GM12878 (cell line): ENCODE measurements at regions not wholly inside any gene's neighbourhood (a gene's known extent, or its start where the extent isn't known, plus 50 kb on each side); places are given as distances from the start of the nearest gene placed in this dataset.
A peak's percentile ranks its signal among the peaks of the same experiment; 100 is the strongest.

Experiments used
- ATAC-seq: fragments of 200-7000 bp; cut with Tn5 transposase; 3 replicates; pipeline ENCODE4 v1.9.1; 2020; ENCODE audit warnings: mild to moderate bottlenecking, moderate library complexity
- BruUV-seq: library from RNA; stranded (reverse); fragments of 400-500 nt; replicated peaks from 2 replicates; lab custom pipeline; 2021; lab: Mats Ljungman, UMichigan
- CTCF ChIA-PET: fragments of 300-600 bp; sonication (Branson Sonifier 250); formaldehyde crosslinking; extraction: SDS; loops from one replicate; lab custom pipeline; 2021; ENCODE audit warnings: inconsistent platforms; lab: Yijun Ruan, JAX
- POLR2A ChIA-PET: fragments of 350-600 bp; formaldehyde crosslinking; extraction: SDS; loops from one replicate; lab custom pipeline; 2021; ENCODE audit warnings: inconsistent platforms; lab: Charles Lee
- RAD21 ChIA-PET: fragments of 300-600 bp; sonication (Branson Sonifier 250); formaldehyde crosslinking; loops from one replicate; lab custom pipeline; 2023; ENCODE audit warnings: antibody characterized with exemption; ENCODE audit not compliant: unreplicated experiment; lab: Charles Lee
- SMC1A ChIA-PET: fragments of 300-600 bp; sonication (Branson Sonifier 250); formaldehyde crosslinking; loops from one replicate; lab custom pipeline; 2023; ENCODE audit not compliant: unreplicated experiment, uncharacterized antibody; lab: Charles Lee
- DNase-seq: peaks from one replicate; pipeline ENCODE4 v3.0.0-alpha.2; 2011; ENCODE audit warnings: low read depth, low spot score
- FAIRE-seq: peaks from 3 replicates; lab custom pipeline; 2011; peaks lifted over from hg19 to GRCh38; lab: Jason Lieb, UNC
- H2AFZ ChIP-seq: 2 replicates; pipeline ENCODE4 v1.6.0; 2011; ENCODE audit warnings: low read depth, low read length, control low read depth; ENCODE audit not compliant: control insufficient read depth
- H3K27ac ChIP-seq: 2 replicates; pipeline ENCODE4 v1.5.1; 2011; ENCODE audit warnings: control low read depth; ENCODE audit not compliant: control insufficient read depth, insufficient read depth
- H3K27me3 ChIP-seq, 2 experiments: replicated peaks in 1 of 2; 2 replicates each; pipeline versions ENCODE4 v1.6.0 to v1.6.1; 2011; ENCODE audit warnings: low read length in 1 of 2; ENCODE audit not compliant: control insufficient read depth in 2 of 2, insufficient read depth in 2 of 2
- H3K36me3 ChIP-seq, 2 experiments: 2 replicates each; pipeline ENCODE4 v1.5.1; 2011; ENCODE audit warnings: low read length in 1 of 2; ENCODE audit not compliant: control insufficient read depth in 2 of 2, insufficient read depth in 2 of 2
- H3K4me1 ChIP-seq: 2 replicates; pipeline ENCODE4 v1.6.1; 2011; ENCODE audit warnings: mild to moderate bottlenecking, low read length, moderate library complexity, mixed read lengths; ENCODE audit not compliant: control insufficient read depth, insufficient read depth
- H3K4me2 ChIP-seq: 2 replicates; pipeline ENCODE4 v1.6.0; 2011; ENCODE audit warnings: control low read depth; ENCODE audit not compliant: control insufficient read depth, insufficient read depth
- H3K4me3 ChIP-seq: fragments of 200-600 bp; sonication (generic); 2 replicates; pipeline ENCODE4 v1.5.1; 2016
- H3K79me2 ChIP-seq: 2 replicates; pipeline ENCODE4 v1.6.0; 2011; ENCODE audit warnings: low read length; ENCODE audit not compliant: control insufficient read depth, insufficient read depth
- H3K9ac ChIP-seq: 2 replicates; pipeline ENCODE4 v1.8.0; 2011; ENCODE audit warnings: low read length, control low read depth, mixed read lengths; ENCODE audit not compliant: control insufficient read depth, insufficient read depth
- H3K9me3 ChIP-seq: replicated peaks from 3 replicates; pipeline ENCODE4 v1.5.1; 2011; ENCODE audit warnings: mild to moderate bottlenecking, low read length; ENCODE audit not compliant: control insufficient read depth, insufficient read depth
- H4K20me1 ChIP-seq: 2 replicates; pipeline ENCODE4 v1.6.0; 2011; ENCODE audit not compliant: control insufficient read depth, insufficient read depth
- ASH2L ChIP-seq: fragments of 300-600, 200-600 bp; sonication (generic); IDR thresholded peaks from 2 replicates; pipeline ENCODE4 v1.6.1; 2017; ENCODE audit warnings: low read depth, mild to moderate bottlenecking, borderline replicate concordance
- CBFB ChIP-seq: IDR thresholded peaks from 2 replicates; pipeline ENCODE4 v1.6.1; 2016; ENCODE audit warnings: antibody characterized with exemption, low read depth
- CEBPZ ChIP-seq: fragments of 150-350 bp; IDR thresholded peaks from 2 replicates; pipeline ENCODE4 v1.6.1; 2016; ENCODE audit warnings: low read depth, low read length
- FOXM1 ChIP-seq: IDR thresholded peaks from 2 replicates; pipeline ENCODE4 v1.6.1; 2012; ENCODE audit warnings: low read depth, mild to moderate bottlenecking, inconsistent platforms, low read length, moderate library complexity
- GATAD2B ChIP-seq: fragments of 450-650 bp; conservative IDR thresholded peaks from 2 replicates; pipeline ENCODE4 v1.6.1; 2017; ENCODE audit warnings: low read depth, mild to moderate bottlenecking, moderate library complexity
- MEF2B ChIP-seq: fragments of 450-650 bp; IDR thresholded peaks from 2 replicates; pipeline ENCODE4 v1.6.1; 2018; ENCODE audit warnings: mild to moderate bottlenecking, moderate library complexity; ENCODE audit not compliant: partially characterized antibody, poor library complexity, severe bottlenecking
- MYC ChIP-seq: IDR thresholded peaks from 2 replicates; pipeline ENCODE4 v1.6.1; 2011; ENCODE audit warnings: mild to moderate bottlenecking, low read length, moderate library complexity, inconsistent platforms; ENCODE audit not compliant: insufficient read depth, insufficient replicate concordance, insufficient read length, severe bottlenecking
- NFXL1 ChIP-seq: fragments of 450-650 bp; IDR thresholded peaks from 2 replicates; pipeline ENCODE4 v1.6.1; 2017; ENCODE audit warnings: antibody characterized with exemption, mild to moderate bottlenecking, borderline replicate concordance
- PKNOX1 ChIP-seq: fragments of 450-650 bp; IDR thresholded peaks from 2 replicates; pipeline ENCODE4 v1.6.1; 2016; ENCODE audit warnings: mild to moderate bottlenecking
- POU2F2 ChIP-seq: IDR thresholded peaks from 3 replicates; pipeline ENCODE4 v1.6.1; 2011; ENCODE audit warnings: low read depth, mild to moderate bottlenecking, low read length, borderline replicate concordance
- RCOR1 ChIP-seq: conservative IDR thresholded peaks from 2 replicates; pipeline ENCODE4 v1.6.1; 2012; ENCODE audit warnings: low read depth, low read length, improper control_type of control experiment
- RELB ChIP-seq: fragments of 450-650 bp; IDR thresholded peaks from 2 replicates; pipeline ENCODE4 v1.6.1; 2017; ENCODE audit warnings: low read depth, mild to moderate bottlenecking, moderate library complexity
- TAF1 ChIP-seq: IDR thresholded peaks from 2 replicates; pipeline ENCODE4 v1.6.1; 2011; ENCODE audit warnings: mild to moderate bottlenecking, low read depth, low read length, borderline replicate concordance
- TCF7 ChIP-seq: IDR thresholded peaks from 2 replicates; pipeline ENCODE4 v1.6.1; 2014; ENCODE audit warnings: antibody characterized with exemption, borderline replicate concordance
- ZNF217 ChIP-seq: fragments of 450-650 bp; IDR thresholded peaks from 2 replicates; pipeline ENCODE4 v1.6.1; 2017; ENCODE audit warnings: antibody characterized with exemption, mild to moderate bottlenecking
- WGBS: methylation state at CpG from one replicate; pipeline ENCODE4 v1.1.6; 2016; ENCODE audit warnings: low lambda C conversion rate; ENCODE audit not compliant: insufficient replicate concordance, insufficient coverage; ENCODE audit errors: missing lambda C conversion rate; 5-methylcytosine and 5-hydroxymethylcytosine counted together
- in situ Hi-C: fragments of 300-500 bp; cut with MboI; formaldehyde crosslinking; loops from 9 replicates; pipeline ENCODE4 v1.14.3; 2018; ENCODE audit warnings: mixed read lengths
- intact Hi-C: fragments of 100-400 bp; cut with micrococcal nuclease; formaldehyde crosslinking; loops from one replicate; pipeline ENCODE4 v1.14.2; 2022; ENCODE audit not compliant: unreplicated experiment

GRCh38 chr20:53838311-53838868, 232.0 kb downstream of the BCAS1 start:
- peak overlapping the region; percentile 1 for H3K4me2 ChIP-seq
- FAIRE-seq (no peak), ATAC-seq (no peak), DNase-seq (no peak)
- CTCF ChIA-PET, result interaction anchor here (0.6 to 0.8 kb wide), 2 partner anchors 27 to 96 kb away, joined by 3 to 4 read pairs; no protein-coding TSS in a partner anchor
- no peaks in the 10 kb centered on the region; the same call in 2 of the 3 replicates for H3K9me3 ChIP-seq
- WGBS, result 47% methylated on average over 12 of the region's 14 CpGs
- POLR2A ChIA-PET, result interaction anchor here (0.6 to 1.5 kb wide), 2 partner anchors 10 to 53 kb away, joined by 4 to 5 read pairs; no protein-coding TSS in a partner anchor
- H3K27ac ChIP-seq, result peak overlapping the region; percentile 38; the same call in 1 of the 2 replicates
- in situ Hi-C loops, result no loop called here
- RAD21 ChIA-PET, result interaction anchor here (0.7 kb wide), 1 partner anchor 239 kb away, joined by 3 read pairs; no protein-coding TSS in a partner anchor
- H3K79me2 ChIP-seq, result no peaks in the 10 kb centered on the region
- no peak overlapping the region for H3K4me3 ChIP-seq
- SMC1A ChIA-PET, result interaction anchor here (0.6 to 3.0 kb wide), 2 partner anchors 77 to 107 kb away, joined by 3 to 16 read pairs; no protein-coding TSS in a partner anchor
- peaks cover 58% of the 10 kb centered on the region for H3K4me1 ChIP-seq
- H3K9ac ChIP-seq, result no peak overlapping the region
- no peaks in the 10 kb centered on the region for H4K20me1 ChIP-seq
- H2AFZ ChIP-seq, result no peak overlapping the region
- H3K36me3 ChIP-seq, result no peaks in the 10 kb centered on the region
- intact Hi-C loops, result loop anchor here (2.0 kb wide), 1 partner anchor 76 kb away; no protein-coding TSS in a partner anchor
- no TSS peak for BruUV-seq
- no peaks in the 10 kb centered on the region for H3K27me3 ChIP-seq
- TF ChIP-seq CEBPZ, result no peak
- no peak for TF ChIP-seq RCOR1
- TF ChIP-seq TCF7, result no peak
- no peak; the same call in 1 of the 2 replicates for TF ChIP-seq RELB
- TF ChIP-seq PKNOX1, result no peak
- no peak for TF ChIP-seq FOXM1
- 0 out of 2 replicates have a peak, but pooled peaks have one; percentile 2 for TF ChIP-seq ZNF217
- TF ChIP-seq CBFB, result no peak
- TF ChIP-seq POU2F2, result no peak
- peak; percentile 44; the same call in 1 of the 2 replicates for TF ChIP-seq NFXL1
- no peak for TF ChIP-seq GATAD2B
- no peak for TF ChIP-seq TAF1
- no peak for TF ChIP-seq MYC
- TF ChIP-seq MEF2B, result peak; percentile 6
- no peak for TF ChIP-seq ASH2L
